Stimulated activated naive CD8-positive, alpha-beta T cell treated with anti-CD3 and anti-CD28 coated beads, Interleukin-15, amount 100 ng/mL, for 72 hours (primary cell): ENCODE measurements at regions not wholly inside any gene's neighbourhood (a gene's known extent, or its start where the extent isn't known, plus 50 kb on each side); places are given as distances from the start of the nearest gene placed in this dataset.
"Not testable (repeated sequence)": the region's sequence is repeated elsewhere in the genome, so short reads cannot be mapped to it uniquely, and the experiment has no call there.

Experiments
- ATAC-seq: fragments of 150-1000 bp; cut with Tn5 transposase; 2 replicates; pipeline ENCODE4 v1.10.0; 2021; ENCODE audit warnings: mild to moderate bottlenecking, moderate library complexity
- DNase-seq, 2 donors: peaks; one replicate each; pipeline ENCODE4 v3.0.0; 2021 to 2022
- H3K27ac Mint-ChIP-seq, 2 donors: one replicate each; pipeline ENCODE4 v1.8.0; 2022; ENCODE audit warnings: mild to moderate bottlenecking in 2 of 2, mixed read lengths in 2 of 2, moderate library complexity in 2 of 2
- H3K27me3 Mint-ChIP-seq: one replicate; pipeline ENCODE4 v1.8.0; 2022; ENCODE audit warnings: mixed read lengths
- H3K4me1 Mint-ChIP-seq: one replicate; pipeline ENCODE4 v1.8.0; 2022; ENCODE audit warnings: mild to moderate bottlenecking, mixed read lengths
- H3K4me3 Mint-ChIP-seq, 2 donors: one replicate each; pipeline ENCODE4 v1.8.0; 2022; ENCODE audit warnings: mild to moderate bottlenecking in 2 of 2, mixed read lengths in 2 of 2, moderate library complexity in 1 of 2
- H3K9me3 Mint-ChIP-seq, 2 donors: one replicate each; pipeline ENCODE4 v1.8.0; 2022; ENCODE audit warnings: mixed read lengths in 2 of 2

DNA sequence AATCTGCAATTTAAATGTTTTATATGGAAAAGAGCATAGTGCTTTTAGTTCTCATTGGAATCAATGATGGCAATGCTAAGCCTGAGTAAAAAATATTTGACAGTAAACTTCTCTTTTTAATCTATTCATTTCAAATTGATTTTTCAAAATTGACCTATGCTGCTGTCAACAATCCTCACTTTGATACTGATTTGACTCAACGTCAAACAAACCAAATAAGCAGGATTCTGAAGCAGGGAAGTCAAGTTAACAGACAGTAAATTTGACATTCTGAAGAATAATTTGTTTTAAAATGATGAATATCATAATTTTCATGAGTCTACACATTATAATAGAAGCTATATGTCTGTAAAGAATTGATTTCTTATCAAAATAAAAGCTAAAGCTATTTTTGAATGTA is 1053.1 kb downstream of the DIPK2A start:
- Mint-ChIP-seq H3K27ac (no peak overlapping the region), H3K9me3 (peaks cover 0 to 11% of the 10 kb centered on the region in 2 donors), H3K27me3 (no peaks in the 10 kb centered on the region), H3K4me1 (no peaks in the 10 kb centered on the region), H3K4me3 (no peak overlapping the region)
- DNase-seq, result no peak
- ATAC-seq, result no peak

DNA sequence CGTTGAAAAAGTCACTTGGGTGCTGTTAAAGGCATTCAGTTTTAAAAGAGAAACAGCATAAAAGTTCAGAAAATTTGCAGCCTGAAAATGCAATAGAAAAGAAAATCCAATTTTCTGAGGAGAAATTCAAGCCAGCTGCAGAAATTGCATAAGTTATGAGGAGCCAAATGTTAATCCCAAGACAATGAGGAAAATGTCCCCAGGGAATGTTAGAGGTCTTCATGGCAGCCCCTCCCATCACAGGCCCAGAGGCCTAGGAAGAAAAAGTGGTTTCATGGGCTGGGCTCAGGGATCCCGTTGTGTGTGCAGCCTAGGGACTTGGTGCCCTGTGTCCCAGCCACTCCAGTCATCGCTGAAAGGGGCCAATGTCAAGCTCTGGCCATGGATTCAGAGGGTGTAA is 1055.6 kb downstream of the DIPK2A start:
- not testable (repeated sequence) for H3K4me3 Mint-ChIP-seq, H3K27me3 Mint-ChIP-seq, H3K4me1 Mint-ChIP-seq, H3K27ac Mint-ChIP-seq, ATAC-seq, DNase-seq
- H3K9me3 Mint-ChIP-seq, result peaks cover 7 to 11% of the 10 kb centered on the region in 2 donors

DNA sequence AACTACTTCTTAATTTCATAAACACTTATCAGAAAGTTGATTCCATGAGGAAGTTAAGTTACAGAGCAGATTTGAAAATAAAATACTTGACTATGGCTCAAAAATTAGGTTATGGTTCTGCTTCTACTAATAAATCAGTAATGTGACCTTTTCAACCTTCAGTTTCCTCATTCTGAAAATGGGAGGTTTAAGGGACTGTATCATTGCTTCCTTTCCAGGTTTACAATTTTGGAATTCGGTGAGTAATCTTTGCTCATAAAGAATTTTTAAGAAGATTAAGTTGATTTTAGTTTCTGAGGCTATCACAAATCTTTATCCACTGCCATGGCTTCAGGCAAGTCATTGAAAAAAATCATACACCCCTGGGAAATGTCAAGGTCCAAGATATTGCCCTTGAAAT is 1061.2 kb downstream of the DIPK2A start:
- no peak for DNase-seq
- no peaks in the 10 kb centered on the region for H3K4me1 Mint-ChIP-seq
- peaks cover 0 to 7% of the 10 kb centered on the region in 2 donors for H3K9me3 Mint-ChIP-seq

DNA sequence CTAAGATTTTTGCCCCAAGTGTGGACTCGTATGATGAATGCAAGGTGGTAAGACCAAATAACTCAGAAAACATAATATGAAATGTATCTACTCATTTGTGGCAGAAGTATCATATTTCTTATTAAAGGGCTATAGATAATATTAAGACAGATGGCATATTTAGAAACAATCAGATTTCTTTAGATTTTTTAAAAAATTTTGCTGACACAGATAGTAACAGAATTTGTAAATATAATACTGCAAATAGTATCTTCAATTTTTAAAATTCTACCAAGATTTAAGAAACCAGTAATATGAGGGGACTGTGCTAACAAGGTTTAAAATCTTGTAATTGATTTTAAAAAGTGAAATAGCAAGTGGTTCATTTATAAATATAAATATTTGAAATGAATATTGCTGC is 1064.1 kb downstream of the DIPK2A start:
- H3K27ac Mint-ChIP-seq, result no peak overlapping the region
- no peaks in the 10 kb centered on the region for H3K4me1 Mint-ChIP-seq
- no peak for DNase-seq
- no peaks in the 10 kb centered on the region for H3K27me3 Mint-ChIP-seq
- H3K9me3 Mint-ChIP-seq, result peaks cover 0 to 7% of the 10 kb centered on the region in 2 donors
- no peak for ATAC-seq
- no peak overlapping the region for H3K4me3 Mint-ChIP-seq

More for the DNA sequence above, 1061.2 kb downstream of the DIPK2A start:
- Mint-ChIP-seq H3K4me3 (no peak overlapping the region), H3K27me3 (no peaks in the 10 kb centered on the region), H3K27ac (no peak overlapping the region)
- no peak for ATAC-seq

DNA sequence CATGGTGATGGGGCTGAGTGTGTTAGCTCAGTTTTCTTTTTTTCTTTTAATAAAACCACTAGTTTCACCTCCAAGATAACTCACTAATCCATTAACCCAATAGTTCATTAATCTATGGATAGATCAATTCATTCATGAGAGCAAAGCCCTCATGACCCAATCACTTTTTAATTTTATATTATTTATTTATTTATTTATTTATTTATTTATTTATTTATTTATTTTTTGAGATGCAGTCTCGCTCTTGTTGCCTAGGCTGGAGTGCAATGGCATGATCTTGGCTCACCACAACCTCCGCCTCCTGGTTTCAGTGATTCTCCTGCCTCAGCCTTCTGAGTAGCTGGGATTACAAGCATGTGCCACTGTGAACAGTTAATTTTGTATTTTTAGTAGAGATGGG is 1082.4 kb downstream of the DIPK2A start:
- not testable (repeated sequence) for H3K4me3 Mint-ChIP-seq, DNase-seq, H3K9me3 Mint-ChIP-seq, H3K27me3 Mint-ChIP-seq, ATAC-seq, H3K4me1 Mint-ChIP-seq, H3K27ac Mint-ChIP-seq

DNA sequence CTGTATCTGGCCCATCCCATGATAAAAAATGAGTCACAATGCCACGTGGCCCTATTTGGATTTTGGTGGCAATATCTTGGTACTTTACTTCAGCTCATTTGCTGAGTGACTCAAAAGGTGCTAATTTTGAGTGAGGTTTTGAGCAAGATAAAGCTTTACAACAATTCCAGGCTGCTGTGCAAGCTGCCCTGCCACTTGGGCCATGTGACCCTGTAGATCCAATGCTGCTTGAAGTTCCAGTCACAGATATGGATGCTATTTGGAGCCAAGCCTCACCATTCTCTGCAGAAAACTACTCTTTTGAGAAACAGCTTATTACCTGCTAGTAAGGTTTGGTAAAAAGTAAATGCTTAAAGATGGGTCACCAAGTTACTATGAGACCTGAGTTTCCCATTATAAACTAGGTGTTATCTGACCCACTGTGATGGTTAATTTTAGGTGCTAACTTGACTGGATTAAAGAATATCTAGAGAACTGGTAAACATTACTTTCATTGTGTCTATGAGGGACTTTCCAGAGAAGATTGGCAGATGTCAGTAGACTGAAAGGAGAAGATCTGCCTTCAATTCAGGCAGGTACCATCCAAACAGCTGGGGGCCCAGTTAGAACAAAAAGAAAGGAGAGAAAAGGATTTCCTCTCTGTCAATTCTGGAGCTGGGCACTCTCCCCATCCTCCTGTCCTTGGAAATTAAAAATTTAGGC is 1083.9 kb downstream of the DIPK2A start:
- Mint-ChIP-seq H3K4me1 (no peaks in the 10 kb centered on the region), H3K27ac (no peak overlapping the region), H3K9me3 (peaks cover 2 to 5% of the 10 kb centered on the region in 2 donors), H3K27me3 (no peaks in the 10 kb centered on the region), H3K4me3 (no peak overlapping the region)
- DNase-seq (no peak), ATAC-seq (no peak)

DNA sequence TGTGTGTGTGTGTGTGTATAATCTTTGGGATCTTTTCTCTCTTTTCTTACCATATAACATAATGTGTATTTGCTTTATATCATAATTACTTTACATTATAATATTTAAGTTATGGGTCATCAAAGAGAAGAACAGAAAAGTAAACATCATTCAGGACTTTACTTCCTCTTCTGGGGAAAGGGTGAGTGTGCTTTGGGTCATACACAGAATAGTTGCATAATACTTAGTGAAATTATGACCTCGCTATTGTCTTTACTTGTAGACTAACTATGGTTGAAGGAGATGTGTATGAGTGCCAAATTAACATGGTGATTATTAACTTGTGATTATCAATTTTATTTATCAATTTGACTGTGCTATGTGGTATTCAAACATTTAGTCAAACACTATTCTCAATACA is 1086.9 kb downstream of the DIPK2A start:
- Mint-ChIP-seq H3K27me3 (no peaks in the 10 kb centered on the region), H3K9me3 (peaks cover 10 to 13% of the 10 kb centered on the region in 2 donors), H3K4me1 (no peaks in the 10 kb centered on the region), H3K27ac (no peak overlapping the region), H3K4me3 (no peak overlapping the region)
- ATAC-seq (no peak), DNase-seq (no peak)

DNA sequence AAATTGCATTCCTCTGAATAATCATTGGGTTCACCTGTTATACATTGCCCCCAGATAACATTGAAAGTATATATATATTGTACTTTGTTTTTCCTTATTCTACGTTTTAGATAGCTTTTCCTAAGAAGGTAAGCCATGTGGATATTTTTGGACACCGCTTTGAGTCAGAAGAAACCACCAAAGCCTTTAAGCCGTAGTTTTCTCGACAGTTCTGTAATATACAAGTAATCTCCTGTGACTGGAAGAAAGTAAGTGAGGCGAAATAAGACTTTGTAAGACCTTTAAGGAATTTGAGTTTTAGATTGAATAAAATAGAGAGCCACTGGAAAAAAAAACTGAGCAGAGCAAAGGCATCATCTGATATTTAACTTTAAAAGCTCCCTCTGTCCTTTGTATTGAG is 1092.0 kb downstream of the DIPK2A start:
- ATAC-seq (no peak), DNase-seq (no peak)
- peaks cover 11 to 13% of the 10 kb centered on the region in 2 donors for H3K9me3 Mint-ChIP-seq
- H3K4me3 Mint-ChIP-seq, result no peak overlapping the region
- no peaks in the 10 kb centered on the region for H3K27me3 Mint-ChIP-seq
- no peaks in the 10 kb centered on the region for H3K4me1 Mint-ChIP-seq
- H3K27ac Mint-ChIP-seq, result no peak overlapping the region

DNA sequence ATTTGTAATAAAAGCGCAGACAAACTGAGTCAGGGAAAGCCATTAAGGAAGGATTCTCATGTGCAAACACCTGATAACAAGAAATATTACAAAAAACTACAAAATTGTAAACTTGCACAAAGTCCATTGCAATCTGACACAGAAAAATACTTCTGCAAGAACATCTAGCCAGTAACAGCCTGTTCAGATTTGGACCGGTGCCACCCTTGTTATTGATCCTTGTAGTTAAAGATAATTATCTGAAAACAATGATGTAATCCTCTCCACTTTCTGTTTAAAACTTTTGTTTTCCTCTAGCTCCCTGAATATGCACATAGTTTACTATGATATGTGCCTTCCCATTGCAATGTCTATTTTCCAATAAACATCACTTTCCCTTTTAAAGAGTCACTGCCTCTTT is 1090.2 kb downstream of the PLOD2 start:
- ATAC-seq (no peak), DNase-seq (no peak)
- Mint-ChIP-seq H3K4me1 (no peaks in the 10 kb centered on the region), H3K9me3 (peaks cover 0 to 7% of the 10 kb centered on the region in 2 donors), H3K27ac (peak overlapping the region in 1 of 2 donors; percentile 65), H3K4me3 (no peak overlapping the region), H3K27me3 (no peaks in the 10 kb centered on the region)

DNA sequence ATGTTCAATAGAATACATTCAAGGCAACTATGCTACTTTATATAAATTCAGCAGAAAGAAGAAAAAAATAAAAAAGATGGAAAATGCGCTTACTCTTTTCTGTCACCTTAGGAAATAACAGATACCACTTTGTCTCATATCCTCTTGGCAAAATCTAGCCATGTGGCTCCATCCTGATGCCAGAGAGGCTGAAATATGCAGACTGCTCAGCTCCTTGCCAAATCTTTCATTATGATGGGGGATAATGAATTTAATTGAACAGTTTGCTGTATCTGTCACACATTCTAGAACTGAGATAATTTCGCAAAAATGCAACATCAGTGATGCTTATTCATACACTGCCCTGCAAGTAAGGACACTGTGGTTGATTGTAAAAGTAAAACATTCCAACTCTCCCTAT is 1081.5 kb downstream of the PLOD2 start:
- DNase-seq (no peak), ATAC-seq (no peak)
- Mint-ChIP-seq H3K4me1 (no peaks in the 10 kb centered on the region), H3K9me3 (no peaks in the 10 kb centered on the region), H3K27ac (no peak overlapping the region), H3K4me3 (no peak overlapping the region), H3K27me3 (no peaks in the 10 kb centered on the region)

DNA sequence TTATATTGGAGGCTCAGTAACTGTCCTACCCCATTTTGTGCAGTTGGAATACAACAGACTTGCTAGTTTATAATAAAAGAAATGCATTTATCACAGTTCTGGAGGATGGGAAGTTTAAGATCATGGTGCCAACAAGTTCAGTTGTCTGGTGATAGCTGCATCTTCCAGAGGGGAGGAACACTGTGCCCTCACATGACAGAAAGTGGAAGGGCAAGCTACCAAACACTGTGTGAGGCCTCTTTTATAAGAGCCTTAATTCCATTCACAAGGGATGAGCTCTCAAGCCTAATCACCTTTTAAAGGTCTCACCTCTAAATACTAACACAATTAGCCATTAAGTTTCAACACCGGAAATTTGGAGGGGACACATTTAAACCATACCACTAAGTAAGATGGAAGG is 1073.9 kb downstream of the PLOD2 start:
- Mint-ChIP-seq H3K4me1 (no peaks in the 10 kb centered on the region), H3K4me3 (no peak overlapping the region), H3K27ac (no peak overlapping the region), H3K27me3 (no peaks in the 10 kb centered on the region), H3K9me3 (no peaks in the 10 kb centered on the region)
- ATAC-seq (no peak), DNase-seq (no peak)

DNA sequence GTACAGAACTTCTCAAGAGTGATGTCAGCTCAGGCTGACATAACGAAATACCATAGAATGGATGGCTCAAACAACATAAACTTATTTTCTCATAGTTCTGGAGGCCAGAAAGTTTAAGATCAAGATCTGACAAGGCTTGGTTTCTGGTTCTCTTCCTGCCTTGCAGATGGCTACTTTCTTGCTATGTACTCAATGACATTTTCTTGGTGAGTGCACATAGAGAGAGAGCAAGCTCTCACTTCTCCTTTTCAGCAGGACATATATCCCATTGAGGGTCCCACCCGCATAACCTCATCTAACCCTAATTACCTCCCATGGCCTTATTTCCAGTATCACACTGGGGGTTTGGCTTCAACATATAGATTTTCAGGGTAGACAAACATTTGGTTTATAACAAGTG is 1072.1 kb downstream of the PLOD2 start:
- H3K4me1 Mint-ChIP-seq, result no peaks in the 10 kb centered on the region
- DNase-seq (no peak), ATAC-seq (no peak)
- no peak overlapping the region for H3K27ac Mint-ChIP-seq
- H3K27me3 Mint-ChIP-seq, result no peaks in the 10 kb centered on the region
- peaks cover 0 to 7% of the 10 kb centered on the region in 2 donors for H3K9me3 Mint-ChIP-seq
- H3K4me3 Mint-ChIP-seq, result no peak overlapping the region

DNA sequence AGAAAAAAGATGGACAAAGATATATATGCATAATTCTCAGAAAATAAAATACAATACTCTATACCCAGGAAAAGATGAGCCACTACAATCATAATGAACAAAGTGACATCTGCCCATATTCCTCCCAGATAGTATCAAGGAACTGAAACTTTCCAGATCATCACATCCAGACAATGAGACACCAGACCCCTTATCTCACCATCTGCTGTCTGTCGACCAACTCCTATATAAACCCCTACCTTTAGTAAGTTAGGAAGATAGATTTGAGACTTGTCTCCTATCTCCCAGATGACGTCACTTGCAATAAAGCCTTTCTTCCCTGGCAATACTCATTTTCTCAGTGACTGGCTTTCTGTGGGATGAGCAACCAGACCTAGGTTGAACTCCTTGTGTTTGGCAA is 1071.6 kb downstream of the PLOD2 start:
- Mint-ChIP-seq H3K4me1 (no peaks in the 10 kb centered on the region), H3K4me3 (no peak overlapping the region), H3K9me3 (peaks cover 0 to 7% of the 10 kb centered on the region in 2 donors), H3K27ac (no peak overlapping the region), H3K27me3 (no peaks in the 10 kb centered on the region)
- DNase-seq (no peak), ATAC-seq (no peak)

DNA sequence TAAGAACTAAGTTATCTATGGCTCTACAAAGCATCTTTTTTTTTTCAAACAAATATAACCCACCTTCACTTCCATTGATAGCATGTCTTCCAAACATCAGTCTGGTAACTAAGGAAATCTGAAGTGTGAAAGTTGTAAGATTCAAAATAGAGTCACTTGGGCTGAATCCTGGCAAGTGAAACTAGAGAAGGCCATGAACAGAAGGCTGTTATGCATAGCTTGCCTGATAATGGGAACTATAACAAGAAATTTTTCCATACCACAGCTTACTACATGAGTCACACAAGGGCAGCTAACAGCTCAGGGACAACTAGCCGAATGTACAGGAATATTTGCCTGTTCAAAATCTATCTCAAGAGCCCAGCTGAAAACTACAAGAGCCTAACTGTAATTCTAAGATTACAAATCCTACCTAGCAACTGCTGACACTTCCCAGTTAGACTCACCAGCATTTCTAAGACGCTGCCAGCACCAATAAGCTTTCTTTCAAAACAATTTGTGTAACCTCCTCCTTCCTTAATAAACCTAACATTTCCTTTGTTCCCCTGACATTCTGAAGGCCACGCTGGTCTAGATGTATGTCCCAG is 1066.5 kb downstream of the PLOD2 start:
- Mint-ChIP-seq H3K4me3 (no peak overlapping the region), H3K27ac (no peak overlapping the region), H3K27me3 (no peaks in the 10 kb centered on the region), H3K4me1 (no peaks in the 10 kb centered on the region), H3K9me3 (peaks cover 0 to 7% of the 10 kb centered on the region in 2 donors)
- ATAC-seq, result no peak
- DNase-seq, result no peak

DNA sequence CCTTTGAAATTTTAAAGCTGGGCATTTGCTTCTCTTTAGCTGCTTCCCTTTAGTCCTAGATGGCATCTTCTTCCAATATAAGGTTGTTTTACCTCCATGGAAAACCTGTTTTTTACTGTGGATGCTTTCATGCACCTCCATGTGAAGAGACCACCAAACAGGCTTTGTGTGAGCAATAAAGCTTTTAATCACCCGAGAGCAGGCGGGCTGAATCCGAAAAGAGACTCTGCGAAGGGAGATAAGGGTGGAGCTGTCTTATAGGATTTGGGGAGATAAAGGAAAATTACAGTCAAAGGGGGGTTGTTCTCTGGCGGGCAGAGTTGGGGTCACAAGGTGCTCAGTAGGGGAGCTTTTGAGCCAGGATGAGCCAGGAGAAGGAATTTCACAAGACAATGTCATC is 1049.8 kb downstream of the PLOD2 start:
- peaks cover 10 to 28% of the 10 kb centered on the region in 2 donors for H3K9me3 Mint-ChIP-seq
- not testable (repeated sequence) for DNase-seq, H3K4me3 Mint-ChIP-seq, ATAC-seq, H3K4me1 Mint-ChIP-seq, H3K27ac Mint-ChIP-seq, H3K27me3 Mint-ChIP-seq

DNA sequence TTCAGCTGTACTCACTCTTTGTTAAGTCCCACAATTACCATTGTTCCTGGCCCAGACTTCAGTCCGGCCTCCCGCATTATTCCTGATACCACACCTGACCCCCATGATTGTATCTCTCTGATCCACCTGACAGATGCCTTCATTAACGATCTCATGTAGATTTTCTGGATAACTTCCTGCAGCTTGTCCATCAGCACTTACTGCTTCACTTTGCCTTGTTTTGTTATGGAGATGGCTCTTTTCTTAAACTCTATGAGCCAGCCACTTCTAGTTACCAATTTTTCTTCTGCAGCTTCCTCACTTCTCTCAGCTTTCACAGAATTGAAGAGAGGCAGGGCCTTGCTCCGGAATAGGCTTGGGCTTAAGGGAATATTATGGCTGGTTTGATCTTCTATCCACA is 1044.2 kb downstream of the PLOD2 start:
- ATAC-seq, result no peak
- DNase-seq, result no peak
- Mint-ChIP-seq H3K4me1 (no peaks in the 10 kb centered on the region), H3K4me3 (no peak overlapping the region), H3K27ac (no peak overlapping the region), H3K27me3 (no peaks in the 10 kb centered on the region), H3K9me3 (peaks cover 10 to 28% of the 10 kb centered on the region in 2 donors)

DNA sequence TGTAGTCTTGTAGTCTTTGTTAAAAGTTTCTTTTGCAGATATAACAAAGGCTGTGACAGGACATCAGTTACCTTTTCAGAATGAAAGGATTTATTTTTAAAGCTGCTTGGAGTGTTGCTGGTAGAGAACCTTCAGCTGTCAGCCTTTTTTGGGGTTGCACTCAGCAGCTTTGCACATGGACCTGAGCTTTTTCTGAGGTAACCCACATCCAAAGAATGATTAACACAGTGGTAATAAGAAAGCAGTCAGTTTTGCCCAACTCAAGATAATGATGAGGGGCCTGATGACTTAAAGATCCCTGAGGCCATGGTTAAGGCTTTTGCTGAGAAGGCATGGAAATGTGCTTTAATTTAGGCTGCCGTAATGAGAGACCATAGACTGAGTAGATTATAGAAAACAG is 1042.7 kb downstream of the PLOD2 start:
- Mint-ChIP-seq H3K27me3 (no peaks in the 10 kb centered on the region), H3K9me3 (peaks cover 10 to 27% of the 10 kb centered on the region in 2 donors), H3K4me3 (no peak overlapping the region), H3K4me1 (no peaks in the 10 kb centered on the region), H3K27ac (no peak overlapping the region)
- no peak for DNase-seq
- no peak for ATAC-seq
